DND-41 (cell line): ENCODE measurements at regions not wholly inside any gene's neighbourhood (a gene's known extent, or its start where the extent isn't known, plus 50 kb on each side); places are given as distances from the start of the nearest gene placed in this dataset.

Experiments used
- ATAC-seq: fragments of 200-7000 bp; cut with Tn5 transposase; 3 replicates; pipeline ENCODE4 v1.9.1; 2021; ENCODE audit warnings: low read depth; ENCODE audit not compliant: insufficient read depth
- DNase-seq: peaks from one replicate; pipeline ENCODE4 v3.0.0-alpha.2; 2020
- H2AFZ ChIP-seq: 2 replicates; pipeline ENCODE4 v1.6.0; 2012; ENCODE audit warnings: low read depth, low read length
- H3K27ac ChIP-seq: 2 replicates; pipeline ENCODE4 v1.5.1; 2012; ENCODE audit warnings: low read length, inconsistent platforms
- H3K27me3 ChIP-seq: fragments of 200-600 bp; sonication (generic); 2 replicates; pipeline ENCODE4 v1.6.0; 2012; ENCODE audit warnings: low read length, mild to moderate bottlenecking, inconsistent platforms; ENCODE audit not compliant: insufficient read depth, poor library complexity
- H3K36me3 ChIP-seq: 2 replicates; pipeline ENCODE4 v1.5.1; 2012; ENCODE audit warnings: low read length, inconsistent platforms; ENCODE audit not compliant: insufficient read depth
- H3K4me1 ChIP-seq: 2 replicates; pipeline ENCODE4 v1.5.1; 2012; ENCODE audit warnings: mild to moderate bottlenecking, low read length; ENCODE audit not compliant: insufficient read depth
- H3K4me2 ChIP-seq: 2 replicates; pipeline ENCODE4 v1.6.0; 2012; ENCODE audit warnings: mild to moderate bottlenecking, moderate library complexity, low read length, inconsistent platforms; ENCODE audit not compliant: insufficient read depth
- H3K4me3 ChIP-seq, 2 experiments: fragments of 200-600 bp in 1 of 2; shearing (Covaris generic) in 1 of 2; 2 replicates each; pipeline ENCODE4 v1.5.1; 2012 to 2016; ENCODE audit warnings: inconsistent platforms in 2 of 2, low read length in 2 of 2, mild to moderate bottlenecking in 2 of 2, low read depth in 1 of 2, moderate library complexity in 1 of 2
- H3K79me2 ChIP-seq: 2 replicates; pipeline ENCODE4 v1.6.0; 2012; ENCODE audit warnings: low read length, inconsistent platforms; ENCODE audit not compliant: insufficient read depth
- H3K9ac ChIP-seq: 2 replicates; pipeline ENCODE4 v1.6.0; 2012; ENCODE audit warnings: low read depth, mild to moderate bottlenecking, inconsistent platforms, low read length, moderate library complexity
- H3K9me3 ChIP-seq: 2 replicates; pipeline ENCODE4 v1.5.1; 2012; ENCODE audit warnings: low read length, moderate library complexity, mild to moderate bottlenecking, inconsistent platforms; ENCODE audit not compliant: insufficient read depth, severe bottlenecking
- H4K20me1 ChIP-seq: 2 replicates; pipeline ENCODE4 v1.6.0; 2012; ENCODE audit warnings: low read length; ENCODE audit not compliant: insufficient read depth
- CTCF ChIP-seq: IDR thresholded peaks from 2 replicates; pipeline ENCODE4 v1.5.1; 2012; ENCODE audit warnings: borderline replicate concordance, low read length, moderate library complexity, mild to moderate bottlenecking; ENCODE audit not compliant: poor library complexity, severe bottlenecking; ENCODE audit errors: extremely low read depth
- EZH2 ChIP-seq: IDR thresholded peaks from 3 replicates; pipeline ENCODE4 v1.6.1; 2012; ENCODE audit warnings: borderline replicate concordance, low read depth, mild to moderate bottlenecking, moderate library complexity, low read length, inconsistent platforms; ENCODE audit not compliant: severe bottlenecking

GRCh38 chr2:239567786-239568185, 167.0 kb upstream of the HDAC4 start:
- H3K4me1 ChIP-seq: peaks cover 16% of the 10 kb centered on the region
- H3K36me3 ChIP-seq: no peaks in the 10 kb centered on the region
- DNase-seq (no peak), ATAC-seq (no peak)
- TF ChIP-seq EZH2: no peak
- no peak for TF ChIP-seq CTCF
- H3K9me3 ChIP-seq: no peaks in the 10 kb centered on the region
- no peak overlapping the region for H2AFZ ChIP-seq
- H3K79me2 ChIP-seq: no peaks in the 10 kb centered on the region
- 0 out of 2 replicates have a peak overlapping the region, but pooled peaks have one; percentile 13 for H3K27ac ChIP-seq
- no peak overlapping the region for H3K9ac ChIP-seq
- H4K20me1 ChIP-seq: no peaks in the 10 kb centered on the region
- no peak overlapping the region for H3K4me3 ChIP-seq
- no peaks in the 10 kb centered on the region for H3K27me3 ChIP-seq
- no peak overlapping the region for H3K4me2 ChIP-seq

- DNase-seq (peak; percentile 48), ATAC-seq (peak; percentile 76)
- Histone ChIP-seq H3K4me2 (no peak overlapping the region), H3K4me3 (no peak overlapping the region), H4K20me1 (no peaks in the 10 kb centered on the region), H3K79me2 (no peaks in the 10 kb centered on the region), H3K9ac (no peak overlapping the region), H3K27me3 (no peaks in the 10 kb centered on the region), H2AFZ (no peak overlapping the region), H3K36me3 (no peaks in the 10 kb centered on the region), H3K4me1 (peaks cover 16% of the 10 kb centered on the region), H3K9me3 (no peaks in the 10 kb centered on the region), H3K27ac (peak overlapping the region; percentile 46)
- TF ChIP-seq CTCF: no peak
- TF ChIP-seq EZH2: no peak
Measured at GRCh38 chr2:239566995-239567568, 166.3 kb upstream of the HDAC4 start.

- Histone ChIP-seq H3K36me3 (no peaks in the 10 kb centered on the region), H3K27ac (peak overlapping the region; percentile 46), H3K9me3 (no peaks in the 10 kb centered on the region), H3K27me3 (no peaks in the 10 kb centered on the region), H3K4me1 (peaks cover 16% of the 10 kb centered on the region), H4K20me1 (no peaks in the 10 kb centered on the region), H2AFZ (no peak overlapping the region), H3K4me2 (no peak overlapping the region), H3K9ac (no peak overlapping the region), H3K79me2 (no peaks in the 10 kb centered on the region), H3K4me3 (no peak overlapping the region)
- ATAC-seq (peak; percentile 16; the same call in 1 of the 3 replicates), DNase-seq (no peak)
- TF ChIP-seq EZH2 (no peak), CTCF (no peak)
Measured at GRCh38 chr2:239566162-239566994, 165.6 kb upstream of the HDAC4 start.
